Hippocampal formation (tissue), 2 donors: ENCODE measurements at regions not wholly inside any gene's neighbourhood (a gene's known extent, or its start where the extent isn't known, plus 50 kb on each side); places are given as distances from the start of the nearest gene placed in this dataset.
"Not testable (repeated sequence)": the region's sequence is repeated elsewhere in the genome, so short reads cannot be mapped to it uniquely, and the experiment has no call there.

Source experiments
- DNase-seq, 2 donors: peaks; one replicate each; lab custom pipeline; 2025; lab: John Stamatoyannopoulos, UW

GRCh38 chr2:84373391-84373790 lies 85.7 kb downstream of the SUCLG1 start:
- DNase-seq: no peak

- DNase-seq: no peak
These were observed 96.5 kb downstream of the SUCLG1 start for GRCh38 chr2:84362541-84362940.

- DNase-seq: no peak
These were observed 121.0 kb downstream of the SUCLG1 start for GRCh38 chr2:84338069-84338468.

GRCh38 chr2:84327645-84328249 lies 131.3 kb downstream of the SUCLG1 start:
- DNase-seq: no peak

- DNase-seq: no peak
These were observed 132.1 kb downstream of the SUCLG1 start for GRCh38 chr2:84326831-84327432.

GRCh38 chr2:84323890-84324289 lies 135.2 kb downstream of the SUCLG1 start:
- DNase-seq: no peak

- DNase-seq: no peak
These were observed 138.1 kb downstream of the SUCLG1 start for GRCh38 chr2:84320940-84321339.

- DNase-seq: no peak
These were observed 139.5 kb downstream of the SUCLG1 start for GRCh38 chr2:84319581-84319980.

GRCh38 chr2:84317135-84317534 lies 141.9 kb downstream of the SUCLG1 start:
- DNase-seq: no peak

GRCh38 chr2:84314901-84315330 lies 144.2 kb downstream of the SUCLG1 start:
- DNase-seq: peak; percentile 63 to 71

- DNase-seq: no peak
These were observed 144.8 kb downstream of the SUCLG1 start for GRCh38 chr2:84314250-84314649.

GRCh38 chr2:84309281-84309680 lies 149.8 kb downstream of the SUCLG1 start:
- DNase-seq: no peak

- DNase-seq: no peak
These were observed 152.7 kb downstream of the SUCLG1 start for GRCh38 chr2:84306361-84306760.

GRCh38 chr2:84302513-84303412 lies 156.3 kb downstream of the SUCLG1 start:
- peak; percentile 40 to 51 for DNase-seq

GRCh38 chr2:84301717-84302116 lies 157.4 kb downstream of the SUCLG1 start:
- no peak for DNase-seq

GRCh38 chr2:84300696-84301029 lies 158.4 kb downstream of the SUCLG1 start:
- no peak for DNase-seq

- not testable (repeated sequence) for DNase-seq
These were observed 158.9 kb downstream of the SUCLG1 start for GRCh38 chr2:84300001-84300695.

GRCh38 chr2:84299211-84299775 lies 159.8 kb downstream of the SUCLG1 start:
- no peak for DNase-seq

- DNase-seq: no peak
These were observed 161.9 kb downstream of the SUCLG1 start for GRCh38 chr2:84297155-84297554.

- no peak for DNase-seq
These were observed 165.2 kb downstream of the SUCLG1 start for GRCh38 chr2:84293791-84294380.

GRCh38 chr2:84292545-84292944 lies 166.5 kb downstream of the SUCLG1 start:
- no peak for DNase-seq

GRCh38 chr2:84290537-84290936 lies 168.5 kb downstream of the SUCLG1 start:
- no peak for DNase-seq
